ENCODE measurements at regions not wholly inside any gene's neighbourhood (a gene's known extent, or its start where the extent isn't known, plus 50 kb on each side); places are given as distances from the start of the nearest gene placed in this dataset.

- DNase-seq = no peak
These were observed 55.0 kb upstream of the EGLN3 start for GRCh38 chr14:34005901-34006300.

GRCh38 chr14:34004881-34005280 lies 54.0 kb upstream of the EGLN3 start:
- no peak for DNase-seq

- no peak for DNase-seq
These were observed 52.8 kb upstream of the EGLN3 start for GRCh38 chr14:34003691-34004090.

GRCh38 chr14:34003082-34003668 lies 52.3 kb upstream of the EGLN3 start:
- DNase-seq = no peak

Measured in inflammatory macrophage treated with lipopolysaccharide for 4 hours (primary cell).